WERI-Rb-1 (cell line): ENCODE measurements at regions not wholly inside any gene's neighbourhood (a gene's known extent, or its start where the extent isn't known, plus 50 kb on each side); places are given as distances from the start of the nearest gene placed in this dataset.

ENCODE experiments used
- DNase-seq: peaks from one replicate; pipeline ENCODE4 v3.0.0-alpha.2; 2020
- H3K27ac ChIP-seq: fragments of 250-450 bp; sonication (Bioruptor Pico); 2 replicates; pipeline ENCODE4 v1.5.1; 2020; ENCODE audit warnings: mild to moderate bottlenecking, moderate library complexity
- H3K27me3 ChIP-seq: fragments of 250-450 bp; sonication (Bioruptor Pico); 2 replicates; pipeline ENCODE4 v1.5.1; 2021; ENCODE audit warnings: mild to moderate bottlenecking, low read depth, moderate library complexity; ENCODE audit not compliant: insufficient read depth, severe bottlenecking
- H3K36me3 ChIP-seq: fragments of 250-450 bp; sonication (Bioruptor Pico); 2 replicates; pipeline ENCODE4 v1.5.1; 2020; ENCODE audit warnings: mild to moderate bottlenecking, moderate library complexity
- H3K4me3 ChIP-seq: 2 replicates; pipeline ENCODE4 v1.5.1; 2011; ENCODE audit warnings: low read depth, mild to moderate bottlenecking, control low read depth, low read length
- H3K9me3 ChIP-seq: fragments of 250-450 bp; sonication (Bioruptor Pico); 2 replicates; pipeline ENCODE4 v1.5.1; 2021; ENCODE audit warnings: mild to moderate bottlenecking, moderate library complexity; ENCODE audit not compliant: severe bottlenecking
- TF ChIP-seq, protein P1 (sequence below): IDR thresholded peaks from 2 replicates; pipeline ENCODE4 v1.5.1; 2011; ENCODE audit warnings: low read depth, mild to moderate bottlenecking, control low read depth, inconsistent platforms, low read length

DNA sequence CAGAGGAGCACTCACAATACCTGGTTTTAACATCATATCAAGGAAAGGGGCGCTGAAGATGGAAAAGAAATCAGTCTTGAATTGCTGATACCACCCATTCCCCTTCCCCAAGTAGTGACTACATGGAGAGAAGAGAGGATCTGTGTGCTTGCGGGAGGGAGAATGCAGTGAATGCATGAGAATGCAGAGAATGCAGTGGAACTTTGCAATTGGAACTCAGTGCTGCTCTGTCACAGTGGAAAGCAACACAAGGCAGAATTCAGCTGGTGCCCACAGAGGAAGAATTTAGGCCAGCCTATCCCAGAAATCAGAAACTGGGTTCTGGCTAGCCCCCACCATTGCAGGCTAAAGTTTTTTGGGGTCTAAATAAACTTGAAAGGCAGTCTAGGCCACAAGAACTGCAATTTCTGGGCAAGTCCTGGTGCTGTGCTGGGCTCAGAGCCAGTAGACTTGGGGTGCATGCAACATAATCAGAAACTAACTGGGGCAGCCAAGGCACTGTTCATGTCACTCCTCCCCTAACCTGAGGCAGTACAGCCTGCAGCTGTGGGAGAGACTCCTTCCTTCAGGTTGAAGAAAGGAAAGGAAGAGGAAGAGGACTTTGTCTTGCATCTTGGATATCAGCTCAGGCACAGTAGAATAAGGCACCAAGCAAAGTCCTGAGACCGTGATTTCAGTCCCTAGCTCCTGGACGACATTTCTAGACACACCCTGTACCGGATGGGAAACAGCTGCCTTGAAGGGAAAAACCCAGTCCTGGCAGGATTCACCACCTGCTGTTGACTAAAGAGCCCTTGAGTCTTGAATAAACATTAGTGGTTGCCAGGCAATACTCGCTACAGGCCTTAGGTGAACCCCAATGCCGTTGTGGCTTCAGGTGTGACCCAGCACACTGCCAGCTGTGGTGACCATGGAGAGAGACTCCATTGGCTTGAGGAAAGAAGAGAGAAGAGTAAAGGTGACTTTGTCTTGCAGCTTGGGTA is 329.3 kb downstream of the TBL1XR1 start:
- no peak for DNase-seq
- Histone ChIP-seq H3K27ac (no peak overlapping the region), H3K4me3 (no peak overlapping the region), H3K27me3 (no peaks in the 10 kb centered on the region), H3K9me3 (no peaks in the 10 kb centered on the region), H3K36me3 (no peaks in the 10 kb centered on the region)
- TF ChIP-seq, protein P1, sequence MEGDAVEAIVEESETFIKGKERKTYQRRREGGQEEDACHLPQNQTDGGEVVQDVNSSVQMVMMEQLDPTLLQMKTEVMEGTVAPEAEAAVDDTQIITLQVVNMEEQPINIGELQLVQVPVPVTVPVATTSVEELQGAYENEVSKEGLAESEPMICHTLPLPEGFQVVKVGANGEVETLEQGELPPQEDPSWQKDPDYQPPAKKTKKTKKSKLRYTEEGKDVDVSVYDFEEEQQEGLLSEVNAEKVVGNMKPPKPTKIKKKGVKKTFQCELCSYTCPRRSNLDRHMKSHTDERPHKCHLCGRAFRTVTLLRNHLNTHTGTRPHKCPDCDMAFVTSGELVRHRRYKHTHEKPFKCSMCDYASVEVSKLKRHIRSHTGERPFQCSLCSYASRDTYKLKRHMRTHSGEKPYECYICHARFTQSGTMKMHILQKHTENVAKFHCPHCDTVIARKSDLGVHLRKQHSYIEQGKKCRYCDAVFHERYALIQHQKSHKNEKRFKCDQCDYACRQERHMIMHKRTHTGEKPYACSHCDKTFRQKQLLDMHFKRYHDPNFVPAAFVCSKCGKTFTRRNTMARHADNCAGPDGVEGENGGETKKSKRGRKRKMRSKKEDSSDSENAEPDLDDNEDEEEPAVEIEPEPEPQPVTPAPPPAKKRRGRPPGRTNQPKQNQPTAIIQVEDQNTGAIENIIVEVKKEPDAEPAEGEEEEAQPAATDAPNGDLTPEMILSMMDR: no peak

DNA sequence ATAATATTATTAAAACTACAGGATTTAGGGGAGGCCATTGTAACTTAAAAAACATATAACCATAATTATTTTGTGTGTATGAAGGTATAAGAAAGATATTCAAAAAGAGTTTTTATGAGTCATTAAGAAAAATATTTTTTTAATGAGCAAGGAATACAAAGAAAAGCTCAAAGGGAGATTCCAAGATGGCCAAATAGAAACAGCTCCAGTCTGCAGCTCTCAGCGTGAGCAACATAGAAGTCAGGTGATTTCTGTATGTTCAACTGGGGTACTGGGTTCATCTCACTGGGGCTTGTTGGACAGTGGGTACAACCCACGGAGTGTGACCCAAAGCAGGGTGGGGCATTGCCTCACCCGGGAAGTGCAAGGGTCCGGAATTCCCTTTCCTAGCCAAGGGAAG is 336.1 kb downstream of the TBL1XR1 start:
- H3K27me3 ChIP-seq: no peaks in the 10 kb centered on the region
- no peak for DNase-seq
- no peaks in the 10 kb centered on the region for H3K36me3 ChIP-seq

DNA sequence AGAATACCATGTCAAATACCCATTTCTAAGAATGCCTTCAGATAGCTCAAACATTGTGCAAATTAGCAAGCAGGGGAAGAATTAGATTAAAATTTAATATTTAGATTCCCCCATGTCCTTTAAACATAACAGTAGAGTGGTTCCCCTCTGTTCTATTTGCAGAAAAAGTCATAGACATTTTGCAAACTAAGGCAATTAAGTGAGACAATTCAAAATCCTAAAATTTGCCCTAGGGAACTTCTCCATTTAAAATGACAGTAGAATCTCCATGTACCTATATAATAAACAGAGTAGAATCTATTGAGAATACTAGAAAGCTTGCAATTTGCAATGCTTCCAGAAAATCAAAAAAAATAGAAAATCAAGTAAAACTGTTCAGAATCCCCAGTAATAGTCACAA is 340.6 kb downstream of the TBL1XR1 start:
- no peaks in the 10 kb centered on the region for H3K27me3 ChIP-seq
- TF ChIP-seq, protein P1: no peak
- no peaks in the 10 kb centered on the region for H3K36me3 ChIP-seq
- H3K9me3 ChIP-seq: no peaks in the 10 kb centered on the region
- H3K27ac ChIP-seq: no peak overlapping the region
- H3K4me3 ChIP-seq: no peak overlapping the region
- DNase-seq: no peak

More for the DNA sequence above, 336.1 kb downstream of the TBL1XR1 start:
- Histone ChIP-seq H3K9me3 (no peaks in the 10 kb centered on the region), H3K27ac (no peak overlapping the region), H3K4me3 (no peak overlapping the region)
- TF ChIP-seq, protein P1: no peak

DNA sequence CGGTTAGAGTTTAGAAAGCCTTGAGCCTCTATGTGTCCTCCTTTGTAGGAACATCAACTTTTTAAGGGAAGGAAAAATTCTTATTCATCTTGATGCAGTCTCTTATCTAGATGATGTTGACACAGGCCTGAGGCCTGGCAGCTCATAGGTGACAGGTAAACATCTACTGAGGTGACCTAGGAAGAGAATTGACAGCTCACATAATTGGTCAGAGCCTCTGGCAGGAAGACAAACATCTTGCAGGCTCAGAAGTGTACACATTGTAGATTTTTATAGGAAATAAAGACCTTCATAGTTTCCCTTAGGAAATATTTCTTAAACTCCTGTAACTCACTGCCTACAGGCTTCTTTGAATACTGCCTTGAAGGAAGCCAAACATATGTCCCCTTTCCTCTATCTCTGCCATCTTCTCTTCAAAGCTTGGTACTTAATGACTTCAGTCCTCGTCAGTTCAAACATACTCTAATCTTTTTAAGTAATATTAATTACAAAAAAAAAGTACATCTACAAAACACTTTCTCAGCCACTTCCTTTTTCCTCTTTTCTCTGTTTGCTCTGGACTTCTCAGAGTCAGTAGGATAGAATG is 341.3 kb downstream of the TBL1XR1 start:
- no peaks in the 10 kb centered on the region for H3K9me3 ChIP-seq
- DNase-seq: no peak
- TF ChIP-seq, protein P1: no peak
- H3K36me3 ChIP-seq: no peaks in the 10 kb centered on the region
- no peak overlapping the region for H3K27ac ChIP-seq
- no peaks in the 10 kb centered on the region for H3K27me3 ChIP-seq
- H3K4me3 ChIP-seq: no peak overlapping the region

DNA sequence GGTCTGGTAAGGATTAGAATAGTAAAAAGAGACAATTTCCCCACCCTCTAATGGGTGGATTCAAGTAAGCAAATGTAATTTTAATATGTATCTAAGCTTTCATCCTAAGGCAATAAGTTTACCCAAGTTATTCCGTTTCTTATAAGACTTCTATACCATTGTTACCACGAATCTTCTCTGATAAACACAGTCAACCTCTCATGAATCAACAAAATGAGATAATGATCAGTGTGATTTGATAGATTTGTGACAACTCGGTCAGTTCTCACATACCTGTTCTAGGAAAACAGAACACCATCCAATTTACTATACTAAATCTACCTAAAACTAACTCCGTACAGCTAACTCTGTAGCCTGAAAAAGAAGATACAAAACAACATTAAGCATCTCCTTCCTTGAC is 342.1 kb downstream of the TBL1XR1 start:
- Histone ChIP-seq H3K4me3 (no peak overlapping the region), H3K9me3 (no peaks in the 10 kb centered on the region), H3K27me3 (no peaks in the 10 kb centered on the region), H3K27ac (no peak overlapping the region), H3K36me3 (no peaks in the 10 kb centered on the region)
- DNase-seq: no peak
- TF ChIP-seq, protein P1: no peak
